ENCODE measurements at regions not wholly inside any gene's neighbourhood (a gene's known extent, or its start where the extent isn't known, plus 50 kb on each side); places are given as distances from the start of the nearest gene placed in this dataset.

DNA sequence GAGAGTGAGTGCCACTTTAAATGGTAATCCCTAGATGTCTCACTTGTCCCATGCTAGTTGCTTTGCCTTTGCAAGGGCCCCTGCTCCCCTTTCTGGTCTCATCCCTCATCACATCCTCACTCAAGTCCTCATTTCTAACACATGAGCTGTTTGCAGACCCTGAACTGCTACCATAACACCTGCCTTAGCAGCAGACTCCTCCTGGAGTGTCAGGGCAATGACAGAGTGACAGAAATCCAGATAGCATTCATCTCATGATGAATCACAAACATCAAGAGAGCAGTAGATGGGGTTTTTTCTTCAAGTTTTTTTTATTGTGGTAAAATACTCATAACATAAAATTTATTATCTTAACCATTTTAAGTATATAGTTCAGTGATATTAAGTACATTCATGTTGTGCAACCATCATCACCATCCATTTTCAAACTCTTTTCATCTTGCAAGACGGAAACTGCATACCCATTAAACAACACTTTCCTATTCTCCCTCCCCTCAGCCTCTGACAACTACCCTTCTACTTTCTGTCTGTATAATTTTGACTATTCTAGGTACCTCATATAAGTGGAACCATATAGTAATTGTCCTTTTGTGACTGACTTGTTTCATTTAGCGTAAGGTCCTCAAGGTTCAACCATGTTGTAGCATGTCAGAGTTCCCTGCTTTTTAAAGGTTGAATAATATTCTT lies 133.2 kb upstream of the RPS6KA3 start:
- TF ChIP-seq EZH2 (IDR thresholded peaks at IDR 0.05) (no peak), POLR2AphosphoS5 (IDR thresholded peaks at IDR 0.05; ENCODE audit: borderline replicate concordance, low read depth, low read length) (no peak), FOXP2 (optimal IDR thresholded peaks at IDR 0.05; ENCODE audit: control extremely low read depth, extremely low read length, insufficient read depth) (no peak)

Data from SK-N-MC (cell line).